Smooth muscle cell (in vitro differentiated cells): ENCODE measurements at regions not wholly inside any gene's neighbourhood (a gene's known extent, or its start where the extent isn't known, plus 50 kb on each side); places are given as distances from the start of the nearest gene placed in this dataset.

Experiments
- DNase-seq: peaks from one replicate; lab custom pipeline; 2025; ENCODE audit not compliant: unreplicated experiment; lab: John Stamatoyannopoulos, UW
- H2AFZ ChIP-seq: fragments of 200-600 bp; sonication (generic); 2 replicates; pipeline ENCODE4 v1.6.0; 2016; ENCODE audit warnings: antibody characterized with exemption, low read depth, mild to moderate bottlenecking
- H3F3A ChIP-seq: fragments of 200-600 bp; sonication (generic); 2 replicates; pipeline ENCODE4 v1.6.0; 2017; ENCODE audit warnings: antibody characterized with exemption, low read depth
- H3K27ac ChIP-seq: fragments of 200-600 bp; sonication (generic); 2 replicates; pipeline ENCODE4 v1.5.1; 2016; ENCODE audit warnings: low read depth, mild to moderate bottlenecking
- H3K27me3 ChIP-seq: fragments of 200-600 bp; sonication (generic); 2 replicates; pipeline ENCODE4 v1.6.1; 2016; ENCODE audit warnings: low read depth, mild to moderate bottlenecking
- H3K36me3 ChIP-seq: fragments of 200-600 bp; sonication (generic); 2 replicates; pipeline ENCODE4 v1.5.1; 2016; ENCODE audit warnings: low read depth
- H3K4me1 ChIP-seq: fragments of 200-600 bp; sonication (generic); 2 replicates; pipeline ENCODE4 v1.5.1; 2016; ENCODE audit warnings: low read depth
- H3K4me2 ChIP-seq: fragments of 200-600 bp; sonication (generic); 2 replicates; pipeline ENCODE4 v1.6.0; 2016; ENCODE audit warnings: mild to moderate bottlenecking
- H3K4me3 ChIP-seq: fragments of 200-600 bp; sonication (generic); 2 replicates; pipeline ENCODE4 v1.5.1; 2016; ENCODE audit warnings: mild to moderate bottlenecking
- H3K79me2 ChIP-seq: fragments of 200-600 bp; sonication (generic); 2 replicates; pipeline ENCODE4 v1.6.0; 2016; ENCODE audit warnings: low read depth, mild to moderate bottlenecking
- H3K9ac ChIP-seq: fragments of 200-600 bp; sonication (generic); 2 replicates; pipeline ENCODE4 v1.6.0; 2016; ENCODE audit warnings: low read depth
- H3K9me3 ChIP-seq: fragments of 200-600 bp; sonication (generic); replicated peaks from 2 replicates; pipeline ENCODE4 v1.5.1; 2016; ENCODE audit warnings: low read depth
- H4K20me1 ChIP-seq: fragments of 200-600 bp; sonication (generic); 2 replicates; pipeline ENCODE4 v1.6.0; 2016; ENCODE audit warnings: low read depth
- CTCF ChIP-seq: fragments of 200-600 bp; sonication (generic); IDR thresholded peaks from 2 replicates; pipeline ENCODE4 v1.5.1; 2017; ENCODE audit warnings: borderline replicate concordance, mild to moderate bottlenecking, antibody characterized with exemption; ENCODE audit not compliant: insufficient read depth, poor library complexity, severe bottlenecking
- WGBS: methylation state at CpG from one replicate; pipeline ENCODE4 v1.1.7; 2016; ENCODE audit warnings: low lambda C conversion rate; 5-methylcytosine and 5-hydroxymethylcytosine counted together

DNA sequence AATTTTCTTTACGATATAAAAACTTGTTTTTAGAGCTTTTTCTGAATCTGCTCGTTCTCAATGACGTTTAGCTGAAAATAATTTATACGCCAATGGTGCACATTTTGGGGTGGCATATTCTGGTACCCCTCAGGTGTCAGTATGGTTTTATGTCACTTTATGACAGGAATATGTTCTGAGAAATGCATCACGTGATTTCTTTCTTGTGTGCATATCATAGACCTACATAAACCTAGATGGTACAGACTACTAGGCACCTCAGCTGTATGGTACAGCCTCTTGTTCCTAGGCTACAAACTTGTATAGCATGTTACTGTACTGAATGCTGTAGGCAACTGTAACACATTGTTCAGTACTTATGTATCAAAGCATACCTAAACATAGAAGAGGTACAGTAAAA lies 68.2 kb downstream of the TMEM17 start:
- H2AFZ ChIP-seq = no peak overlapping the region
- no peak for TF ChIP-seq CTCF
- no peak overlapping the region for H3K4me3 ChIP-seq
- no peaks in the 10 kb centered on the region for H3K4me1 ChIP-seq
- H3K79me2 ChIP-seq = no peaks in the 10 kb centered on the region
- no peak for DNase-seq
- H3K4me2 ChIP-seq = no peak overlapping the region
- H3K9me3 ChIP-seq = no peaks in the 10 kb centered on the region
- H3K36me3 ChIP-seq = no peaks in the 10 kb centered on the region
- WGBS = 93% methylated on average over 5 of the region's 5 CpGs
- no peak overlapping the region for H3K27ac ChIP-seq
- H3F3A ChIP-seq = no peaks in the 10 kb centered on the region
- no peaks in the 10 kb centered on the region for H4K20me1 ChIP-seq
- H3K9ac ChIP-seq = no peak overlapping the region
- H3K27me3 ChIP-seq = no peaks in the 10 kb centered on the region

DNA sequence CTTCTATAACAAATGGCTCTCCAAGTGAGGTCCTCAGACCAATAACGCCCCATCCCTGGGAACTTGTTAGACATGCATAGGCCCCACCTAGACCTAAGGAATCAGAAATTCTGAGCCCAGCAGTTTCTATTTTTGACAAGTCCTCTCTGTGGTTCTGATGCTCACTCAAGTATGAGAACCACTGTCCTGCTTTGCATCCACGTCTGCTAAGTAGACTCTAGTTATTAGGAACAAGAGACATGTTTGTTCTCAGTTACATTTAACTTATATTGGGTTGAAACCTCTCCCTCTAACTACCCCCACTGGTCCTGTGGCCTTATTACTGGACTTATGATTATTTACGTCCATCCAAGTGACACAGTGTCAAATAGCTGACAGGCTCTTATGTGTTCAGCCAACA lies 70.3 kb downstream of the TMEM17 start:
- DNase-seq = no peak
- Histone ChIP-seq H3K4me1 (no peaks in the 10 kb centered on the region), H3K9me3 (no peaks in the 10 kb centered on the region), H3K27ac (no peak overlapping the region), H3K27me3 (no peaks in the 10 kb centered on the region), H3K79me2 (no peaks in the 10 kb centered on the region), H3K4me2 (no peak overlapping the region), H3K9ac (no peak overlapping the region), H3F3A (no peaks in the 10 kb centered on the region), H4K20me1 (no peaks in the 10 kb centered on the region), H2AFZ (no peak overlapping the region), H3K4me3 (no peak overlapping the region), H3K36me3 (no peaks in the 10 kb centered on the region)
- no peak for TF ChIP-seq CTCF
- WGBS = 86% methylated on average over 3 of the region's 3 CpGs

GRCh38 chr2:62432407-62432806 lies 73.6 kb downstream of the TMEM17 start:
- H3K9me3 ChIP-seq = no peaks in the 10 kb centered on the region

More at GRCh38 chr2:62432407-62432806, 73.6 kb downstream of the TMEM17 start:
- Histone ChIP-seq H3K79me2 (no peaks in the 10 kb centered on the region), H3K27me3 (no peaks in the 10 kb centered on the region), H3K4me1 (no peaks in the 10 kb centered on the region), H4K20me1 (no peaks in the 10 kb centered on the region), H3K9ac (no peak overlapping the region), H3K36me3 (no peaks in the 10 kb centered on the region), H2AFZ (no peak overlapping the region), H3K4me3 (no peak overlapping the region), H3K27ac (no peak overlapping the region), H3F3A (no peaks in the 10 kb centered on the region), H3K4me2 (no peak overlapping the region)
- TF ChIP-seq CTCF = no peak
- DNase-seq = no peak
- 91% methylated on average over 3 of the region's 3 CpGs for WGBS
